ENCODE measurements at regions not wholly inside any gene's neighbourhood (a gene's known extent, or its start where the extent isn't known, plus 50 kb on each side); places are given as distances from the start of the nearest gene placed in this dataset.

DNA sequence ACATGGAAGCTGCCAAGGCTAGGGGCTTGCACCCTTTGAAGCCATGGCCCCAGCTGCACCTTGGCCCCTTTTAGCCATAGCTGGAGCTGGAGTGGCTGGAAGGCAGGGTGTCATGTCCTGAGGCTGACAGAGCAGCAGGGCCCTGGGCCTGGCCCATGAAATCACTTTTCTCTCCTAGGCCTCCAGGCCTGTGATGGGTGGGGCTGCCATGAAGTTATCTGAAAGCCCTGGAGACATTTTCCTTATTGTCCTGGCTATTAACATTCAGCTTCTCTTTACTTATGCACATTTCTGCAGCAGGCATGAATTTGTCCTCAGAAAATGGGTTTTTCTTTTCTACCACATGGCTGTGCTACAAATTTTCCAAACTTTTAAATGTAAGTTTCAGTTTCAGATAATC is 106.9 kb upstream of the ELMO1 start:
- DNase-seq = no peak
- Mint-ChIP-seq H3K4me3 (no peak overlapping the region), H3K27me3 (ENCODE audit: low read depth in 3 of 3) (peaks cover 0 to 8% (median 3%) of the 10 kb centered on the region in 3 donors), H3K27ac (no peak overlapping the region), H3K4me1 (peaks cover 9% of the 10 kb centered on the region), H3K36me3 (no peaks in the 10 kb centered on the region), H3K9me3 (peaks cover 0 to 14% (median 5%) of the 10 kb centered on the region in 7 donors)
- no peaks in the 10 kb centered on the region for H4K20me1 ChIP-seq (ENCODE audit: insufficient read depth, low read length)
- no peak overlapping the region for H3K9ac ChIP-seq (ENCODE audit: insufficient read depth, low read length, poor library complexity, severe bottlenecking)
- H3K27ac ChIP-seq (ENCODE audit: low read depth in 1 of 2, low read length in 2 of 2) = no peak overlapping the region
- TF ChIP-seq, protein P1, sequence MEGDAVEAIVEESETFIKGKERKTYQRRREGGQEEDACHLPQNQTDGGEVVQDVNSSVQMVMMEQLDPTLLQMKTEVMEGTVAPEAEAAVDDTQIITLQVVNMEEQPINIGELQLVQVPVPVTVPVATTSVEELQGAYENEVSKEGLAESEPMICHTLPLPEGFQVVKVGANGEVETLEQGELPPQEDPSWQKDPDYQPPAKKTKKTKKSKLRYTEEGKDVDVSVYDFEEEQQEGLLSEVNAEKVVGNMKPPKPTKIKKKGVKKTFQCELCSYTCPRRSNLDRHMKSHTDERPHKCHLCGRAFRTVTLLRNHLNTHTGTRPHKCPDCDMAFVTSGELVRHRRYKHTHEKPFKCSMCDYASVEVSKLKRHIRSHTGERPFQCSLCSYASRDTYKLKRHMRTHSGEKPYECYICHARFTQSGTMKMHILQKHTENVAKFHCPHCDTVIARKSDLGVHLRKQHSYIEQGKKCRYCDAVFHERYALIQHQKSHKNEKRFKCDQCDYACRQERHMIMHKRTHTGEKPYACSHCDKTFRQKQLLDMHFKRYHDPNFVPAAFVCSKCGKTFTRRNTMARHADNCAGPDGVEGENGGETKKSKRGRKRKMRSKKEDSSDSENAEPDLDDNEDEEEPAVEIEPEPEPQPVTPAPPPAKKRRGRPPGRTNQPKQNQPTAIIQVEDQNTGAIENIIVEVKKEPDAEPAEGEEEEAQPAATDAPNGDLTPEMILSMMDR (IDR thresholded peaks at IDR 0.05) = no peak
- H3K9me3 ChIP-seq (replicated peaks in 1 of 2; ENCODE audit: control insufficient read depth in 1 of 2, insufficient read depth in 1 of 2, low read length in 2 of 2) = peaks cover 0 to 7% of the 10 kb centered on the region in 2 donors
- H3K27me3 ChIP-seq (ENCODE audit: control insufficient read depth in 2 of 2, insufficient read depth in 2 of 2, low read length in 2 of 2) = no peaks in the 10 kb centered on the region
- intact Hi-C loops (cut with micrococcal nuclease) = no loop called here
- no peaks in the 10 kb centered on the region for H3K4me1 ChIP-seq (ENCODE audit: control insufficient read depth in 1 of 2, insufficient read depth in 2 of 2, low read length in 2 of 2)
- no peak overlapping the region for H3K4me3 ChIP-seq (replicated peaks in 1 of 3; ENCODE audit: low read depth in 2 of 3, low read length in 3 of 3)
- no peaks in the 10 kb centered on the region for H3K79me2 ChIP-seq (ENCODE audit: insufficient read depth, low read length)
- H2AFZ ChIP-seq (ENCODE audit: insufficient read depth, low read depth, low read length, poor library complexity, severe bottlenecking) = no peak overlapping the region
- no peaks in the 10 kb centered on the region for H3K36me3 ChIP-seq (replicated peaks in 1 of 2; ENCODE audit: control insufficient read depth in 1 of 2, insufficient read depth in 2 of 2, low read length in 2 of 2)
- no peak overlapping the region for H3K4me2 ChIP-seq (replicated peaks; ENCODE audit: extremely low read depth, low read length, poor library complexity, severe bottlenecking)

DNA sequence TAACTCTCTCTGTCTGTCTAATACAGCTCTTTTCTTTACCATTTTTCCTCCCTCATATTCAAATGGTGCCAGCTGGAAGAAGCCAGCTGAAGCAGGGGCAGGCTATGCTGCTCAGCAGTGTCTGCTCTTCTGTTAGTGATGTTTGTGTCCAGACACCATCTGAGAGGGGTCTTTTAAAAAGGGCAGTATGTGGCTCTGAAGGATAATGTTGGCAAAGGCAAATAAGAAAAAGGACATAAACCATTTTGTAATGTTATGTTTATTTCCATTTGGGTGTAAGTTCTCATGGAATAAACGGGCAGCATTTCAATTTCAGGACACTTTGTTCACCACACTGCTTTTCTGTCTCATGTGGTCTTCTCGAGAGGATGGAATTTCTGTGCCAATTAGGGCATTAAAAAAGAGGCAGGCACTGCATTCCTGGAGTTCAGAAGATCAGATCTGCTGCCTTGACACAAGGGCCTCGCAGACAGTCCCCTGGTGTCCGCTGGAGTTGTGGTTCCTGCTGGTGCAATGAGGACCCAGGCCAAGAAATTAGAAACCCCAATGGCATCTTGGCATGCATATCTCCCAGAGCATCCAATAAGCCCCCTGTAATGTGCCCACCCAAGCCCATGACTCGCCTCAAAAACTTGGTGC is 109.0 kb upstream of the ELMO1 start:
- Histone ChIP-seq H3K4me1 (ENCODE audit: control insufficient read depth in 1 of 2, insufficient read depth in 2 of 2, low read length in 2 of 2) (no peaks in the 10 kb centered on the region), H3K36me3 (replicated peaks in 1 of 2; ENCODE audit: control insufficient read depth in 1 of 2, insufficient read depth in 2 of 2, low read length in 2 of 2) (no peaks in the 10 kb centered on the region), H3K27me3 (ENCODE audit: control insufficient read depth in 2 of 2, insufficient read depth in 2 of 2, low read length in 2 of 2) (no peaks in the 10 kb centered on the region), H3K9me3 (replicated peaks in 1 of 2; ENCODE audit: control insufficient read depth in 1 of 2, insufficient read depth in 1 of 2, low read length in 2 of 2) (peaks cover 0 to 7% of the 10 kb centered on the region in 2 donors), H3K9ac (ENCODE audit: insufficient read depth, low read length, poor library complexity, severe bottlenecking) (no peak overlapping the region), H3K27ac (ENCODE audit: low read depth in 1 of 2, low read length in 2 of 2) (no peak overlapping the region), H3K4me3 (replicated peaks in 1 of 3; ENCODE audit: low read depth in 2 of 3, low read length in 3 of 3) (no peak overlapping the region), H3K4me2 (replicated peaks; ENCODE audit: extremely low read depth, low read length, poor library complexity, severe bottlenecking) (no peak overlapping the region), H2AFZ (ENCODE audit: insufficient read depth, low read depth, low read length, poor library complexity, severe bottlenecking) (no peak overlapping the region), H4K20me1 (ENCODE audit: insufficient read depth, low read length) (no peaks in the 10 kb centered on the region), H3K79me2 (ENCODE audit: insufficient read depth, low read length) (no peaks in the 10 kb centered on the region)
- Mint-ChIP-seq H3K4me3 (no peak overlapping the region), H3K36me3 (no peaks in the 10 kb centered on the region), H3K9me3 (peaks cover 0 to 14% (median 5%) of the 10 kb centered on the region in 7 donors), H3K4me1 (peaks cover 8% of the 10 kb centered on the region), H3K27ac (peak overlapping the region in 1 of 7 donors; percentile 38), H3K27me3 (ENCODE audit: low read depth in 3 of 3) (peaks cover 0 to 4% (median 2%) of the 10 kb centered on the region in 3 donors)
- TF ChIP-seq, protein P1 (IDR thresholded peaks at IDR 0.05) = no peak
- 93% methylated on average over 3 of the region's 5 CpGs for WGBS (ENCODE audit: insufficient coverage)
- intact Hi-C loops (cut with micrococcal nuclease) = no loop called here
- DNase-seq = no peak
